GM19463 (cell line): ENCODE measurements at regions not wholly inside any gene's neighbourhood (a gene's known extent, or its start where the extent isn't known, plus 50 kb on each side); places are given as distances from the start of the nearest gene placed in this dataset.
"Not testable (repeated sequence)": the region's sequence is repeated elsewhere in the genome, so short reads cannot be mapped to it uniquely, and the experiment has no call there.

ENCODE experiments used
- ATAC-seq: cut with Tn5 transposase; IDR thresholded peaks from one replicate; pipeline ENCODE4 v1.9.1; 2021; ENCODE audit warnings: mild to moderate bottlenecking, moderate library complexity; ENCODE audit not compliant: unreplicated experiment

GRCh38 chr4:107562316-107562715, 157.7 kb downstream of the PAPSS1 start:
- ATAC-seq, result no peak

GRCh38 chr4:107561481-107561880, 158.6 kb downstream of the PAPSS1 start:
- no peak for ATAC-seq

- ATAC-seq, result no peak
Measured at GRCh38 chr4:107559653-107560052, 160.4 kb downstream of the PAPSS1 start.

GRCh38 chr4:107552306-107552705, 167.7 kb downstream of the PAPSS1 start:
- ATAC-seq, result no peak

- no peak for ATAC-seq
Measured at GRCh38 chr4:107548211-107548905, 171.7 kb downstream of the PAPSS1 start.

- no peak for ATAC-seq
Measured at GRCh38 chr4:107546638-107547037, 173.4 kb downstream of the PAPSS1 start.

GRCh38 chr4:107541511-107541910, 178.5 kb downstream of the PAPSS1 start:
- no peak for ATAC-seq

GRCh38 chr4:107531927-107532326, 188.1 kb downstream of the PAPSS1 start:
- no peak for ATAC-seq

GRCh38 chr4:107520368-107520767, 199.7 kb downstream of the PAPSS1 start:
- no peak for ATAC-seq

- no peak for ATAC-seq
Measured at GRCh38 chr4:107519053-107519452, 201.0 kb downstream of the PAPSS1 start.

GRCh38 chr4:107518076-107518475, 202.0 kb downstream of the PAPSS1 start:
- no peak for ATAC-seq

- no peak for ATAC-seq
Measured at GRCh38 chr4:107512549-107512948, 207.5 kb downstream of the PAPSS1 start.

GRCh38 chr4:107509615-107510014, 210.4 kb downstream of the PAPSS1 start:
- ATAC-seq, result no peak

GRCh38 chr4:107500551-107500950, 219.5 kb downstream of the PAPSS1 start:
- no peak for ATAC-seq

GRCh38 chr4:107497054-107497453, 223.0 kb downstream of the PAPSS1 start:
- no peak for ATAC-seq

- no peak for ATAC-seq
Measured at GRCh38 chr4:107492566-107492965, 227.5 kb downstream of the PAPSS1 start.

- ATAC-seq, result no peak
Measured at GRCh38 chr4:107490116-107490515, 229.9 kb downstream of the PAPSS1 start.

GRCh38 chr4:107483621-107484020, 236.4 kb downstream of the PAPSS1 start:
- not testable (repeated sequence) for ATAC-seq

- ATAC-seq, result no peak
Measured at GRCh38 chr4:107482546-107482945, 237.5 kb downstream of the PAPSS1 start.

GRCh38 chr4:107478327-107478980, 241.6 kb downstream of the PAPSS1 start:
- no peak for ATAC-seq

- ATAC-seq, result no peak
Measured at GRCh38 chr4:107473126-107473525, 246.9 kb downstream of the PAPSS1 start.

GRCh38 chr4:107472265-107472948, 247.6 kb downstream of the PAPSS1 start:
- ATAC-seq, result no peak
